Trophoblast cell (in vitro differentiated cells and primary cell): ENCODE measurements at regions not wholly inside any gene's neighbourhood (a gene's known extent, or its start where the extent isn't known, plus 50 kb on each side); places are given as distances from the start of the nearest gene placed in this dataset.

Experiments used
- DNase-seq, 2 donors: peaks; one replicate each; pipeline ENCODE4 v3.0.0-alpha.2; 2016
- H2AFZ ChIP-seq: 2 replicates; pipeline ENCODE4 v1.6.1; 2013; ENCODE audit warnings: low read length, moderate library complexity, mild to moderate bottlenecking; ENCODE audit not compliant: insufficient read depth, poor library complexity
- H2AK5ac ChIP-seq: 2 replicates; pipeline ENCODE4 v1.6.1; 2013; ENCODE audit warnings: mild to moderate bottlenecking, low read length
- H2BK120ac ChIP-seq: 2 replicates; pipeline ENCODE4 v1.6.1; 2013; ENCODE audit warnings: low read length, mild to moderate bottlenecking, moderate library complexity; ENCODE audit not compliant: insufficient read depth, poor library complexity
- H2BK12ac ChIP-seq: 2 replicates; pipeline ENCODE4 v1.6.1; 2013; ENCODE audit warnings: mild to moderate bottlenecking, low read length, moderate library complexity
- H2BK5ac ChIP-seq: 2 replicates; pipeline ENCODE4 v1.6.1; 2013; ENCODE audit warnings: low read length, low read depth, moderate library complexity, mild to moderate bottlenecking; ENCODE audit not compliant: poor library complexity
- H3K14ac ChIP-seq: 2 replicates; pipeline ENCODE4 v1.6.1; 2013; ENCODE audit warnings: mild to moderate bottlenecking, low read length
- H3K18ac ChIP-seq: 2 replicates; pipeline ENCODE4 v1.6.1; 2013; ENCODE audit warnings: mild to moderate bottlenecking, low read length
- H3K23ac ChIP-seq: 2 replicates; pipeline ENCODE4 v1.6.1; 2013; ENCODE audit warnings: low read length
- H3K27ac ChIP-seq: 2 replicates; pipeline ENCODE4 v1.5.1; 2013; ENCODE audit warnings: low read depth, mild to moderate bottlenecking, inconsistent platforms, low read length, moderate library complexity
- H3K27me3 ChIP-seq: 2 replicates; pipeline ENCODE4 v1.6.1; 2013; ENCODE audit warnings: inconsistent platforms, mild to moderate bottlenecking, low read length, moderate library complexity; ENCODE audit not compliant: insufficient read depth
- H3K36me3 ChIP-seq, 2 experiments: 1 replicate in 1 of 2; 2 replicates in 1 of 2; pipeline ENCODE4 v1.6.1; 2013; ENCODE audit warnings: low read length in 2 of 2, mild to moderate bottlenecking in 2 of 2, moderate library complexity in 1 of 2; ENCODE audit not compliant: insufficient read depth in 2 of 2, control insufficient read depth in 1 of 2
- H3K4ac ChIP-seq: 2 replicates; pipeline ENCODE4 v1.6.1; 2013; ENCODE audit warnings: low read depth, mild to moderate bottlenecking, low read length, moderate library complexity
- H3K4me1 ChIP-seq, 2 experiments: 1 replicate in 1 of 2; 2 replicates in 1 of 2; pipeline ENCODE4 v1.6.1; 2013; ENCODE audit warnings: low read length in 2 of 2, mild to moderate bottlenecking in 2 of 2, moderate library complexity in 1 of 2; ENCODE audit not compliant: insufficient read depth in 2 of 2, control insufficient read depth in 1 of 2
- H3K4me2 ChIP-seq: 2 replicates; pipeline ENCODE4 v1.6.1; 2013; ENCODE audit warnings: inconsistent platforms, mild to moderate bottlenecking, low read length, moderate library complexity
- H3K4me3 ChIP-seq: 2 replicates; pipeline ENCODE4 v1.5.1; 2013; ENCODE audit warnings: mild to moderate bottlenecking, low read depth, low read length, inconsistent platforms
- H3K79me1 ChIP-seq: one replicate; pipeline ENCODE4 v1.6.1; 2013; ENCODE audit warnings: low read length
- H3K79me2 ChIP-seq: 2 replicates; pipeline ENCODE4 v1.6.1; 2013; ENCODE audit warnings: low read length, mild to moderate bottlenecking; ENCODE audit not compliant: control insufficient read depth, insufficient read depth, poor library complexity
- H3K9ac ChIP-seq: 2 replicates; pipeline ENCODE4 v1.6.1; 2013; ENCODE audit warnings: mild to moderate bottlenecking, low read length
- H3K9me3 ChIP-seq: 2 replicates; pipeline ENCODE4 v1.6.1; 2013; ENCODE audit warnings: low read depth, mild to moderate bottlenecking, control low read depth, inconsistent platforms, low read length; ENCODE audit not compliant: insufficient read depth
- H4K12ac ChIP-seq: 2 replicates; pipeline ENCODE4 v1.6.1; 2013; ENCODE audit warnings: low read depth, mild to moderate bottlenecking, low read length, moderate library complexity
- H4K8ac ChIP-seq: 2 replicates; pipeline ENCODE4 v1.6.1; 2013; ENCODE audit warnings: low read depth, mild to moderate bottlenecking, low read length, moderate library complexity
- H4K91ac ChIP-seq: one replicate; pipeline ENCODE4 v1.6.1; 2013; ENCODE audit warnings: low read depth, mild to moderate bottlenecking, low read length, moderate library complexity
- WGBS: extraction: QIAGEN DNeasy Blood & Tissue Kit; methylation state at CpG from one replicate; pipeline ENCODE4 v1.1.7; 2013; ENCODE audit warnings: missing lambda C conversion rate; ENCODE audit not compliant: insufficient read length, insufficient coverage; ENCODE audit errors: extremely low coverage; 5-methylcytosine and 5-hydroxymethylcytosine counted together

GRCh38 chr5:158013303-158013702 is 154.4 kb upstream of the CLINT1 start:
- Histone ChIP-seq H3K4me2 (no peak overlapping the region), H3K14ac (no peak overlapping the region), H3K27ac (no peak overlapping the region), H3K36me3 (no peaks in the 10 kb centered on the region), H4K12ac (no peak overlapping the region), H3K9ac (no peak overlapping the region), H2AFZ (no peak overlapping the region), H3K9me3 (no peaks in the 10 kb centered on the region), H2BK12ac (no peak overlapping the region), H2BK120ac (no peak overlapping the region), H3K4ac (no peak overlapping the region), H4K8ac (no peak overlapping the region), H3K23ac (no peak overlapping the region), H2BK5ac (no peak overlapping the region), H3K18ac (no peak overlapping the region), H3K27me3 (no peaks in the 10 kb centered on the region), H4K91ac (no peak overlapping the region), H3K79me2 (no peaks in the 10 kb centered on the region), H3K4me1 (no peaks in the 10 kb centered on the region), H2AK5ac (no peak overlapping the region), H3K79me1 (no peaks in the 10 kb centered on the region), H3K4me3 (no peak overlapping the region)
- no peak for DNase-seq
- WGBS, result no CpG with 5 or more reads among the region's 4 CpGs

DNA sequence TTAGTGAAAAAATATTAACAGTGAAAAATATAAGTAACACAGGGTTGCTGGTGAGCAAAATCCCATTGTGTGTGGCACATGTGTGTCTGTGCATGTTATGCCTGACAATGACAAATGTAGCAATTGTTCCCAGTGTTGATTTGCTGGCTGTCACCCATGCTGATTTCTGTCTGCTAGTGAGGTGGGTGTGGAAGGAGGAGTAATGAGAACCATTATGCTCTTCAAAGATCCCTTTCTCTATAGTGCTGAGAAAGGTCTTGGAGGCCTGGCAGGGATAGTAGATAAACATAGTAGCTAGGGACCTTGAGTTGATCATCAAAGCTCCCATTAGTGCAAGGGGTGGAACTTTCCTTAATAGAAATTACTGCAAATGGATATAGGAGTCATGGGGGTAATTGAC is 152.5 kb upstream of the CLINT1 start:
- Histone ChIP-seq H3K9ac (no peak overlapping the region), H3K79me1 (no peaks in the 10 kb centered on the region)

DNA sequence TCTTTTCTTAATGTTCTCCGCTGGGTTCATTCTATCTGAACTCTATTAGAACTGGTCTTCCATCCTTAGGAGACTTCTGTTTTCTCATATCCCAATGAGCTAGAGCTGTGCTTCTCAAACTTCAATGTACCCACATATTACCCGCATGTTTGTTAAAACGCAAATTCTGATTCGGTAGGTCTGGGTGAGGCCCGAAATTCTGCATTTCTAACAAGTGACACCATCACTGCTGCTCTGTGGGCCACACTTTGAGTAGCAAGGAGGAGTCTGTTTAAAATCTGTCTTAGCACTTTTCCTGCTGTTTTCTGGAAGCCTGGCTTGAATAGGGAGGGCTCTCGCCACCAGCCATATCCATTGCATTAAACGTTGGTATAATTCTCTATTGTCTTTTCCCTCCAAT is 151.9 kb upstream of the CLINT1 start:
- Histone ChIP-seq H2BK5ac (no peak overlapping the region), H3K27ac (no peak overlapping the region), H3K18ac (no peak overlapping the region), H2BK12ac (no peak overlapping the region), H3K4ac (no peak overlapping the region), H3K4me3 (no peak overlapping the region), H2BK120ac (no peak overlapping the region), H3K23ac (no peak overlapping the region), H3K36me3 (no peaks in the 10 kb centered on the region), H3K27me3 (no peaks in the 10 kb centered on the region), H3K9me3 (no peaks in the 10 kb centered on the region), H3K79me2 (no peaks in the 10 kb centered on the region), H3K4me2 (no peak overlapping the region), H3K79me1 (no peaks in the 10 kb centered on the region), H2AFZ (no peak overlapping the region), H3K4me1 (no peaks in the 10 kb centered on the region), H3K14ac (no peak overlapping the region), H4K8ac (no peak overlapping the region), H2AK5ac (no peak overlapping the region), H4K12ac (no peak overlapping the region), H3K9ac (no peak overlapping the region), H4K91ac (no peak overlapping the region)
- peak; percentile 77 to 95 for DNase-seq
- WGBS, result no CpG with 5 or more reads among the region's 7 CpGs

More for the DNA sequence above, 152.5 kb upstream of the CLINT1 start:
- Histone ChIP-seq H3K18ac (no peak overlapping the region), H3K23ac (no peak overlapping the region), H2BK5ac (no peak overlapping the region), H2BK120ac (no peak overlapping the region), H3K4me2 (no peak overlapping the region), H3K27ac (no peak overlapping the region), H2AFZ (no peak overlapping the region), H4K12ac (no peak overlapping the region), H3K9me3 (no peaks in the 10 kb centered on the region), H3K4me1 (no peaks in the 10 kb centered on the region), H4K8ac (no peak overlapping the region), H2AK5ac (no peak overlapping the region), H3K4ac (no peak overlapping the region), H4K91ac (no peak overlapping the region), H3K4me3 (no peak overlapping the region), H3K27me3 (no peaks in the 10 kb centered on the region), H3K36me3 (no peaks in the 10 kb centered on the region), H3K79me2 (no peaks in the 10 kb centered on the region), H3K14ac (no peak overlapping the region), H2BK12ac (no peak overlapping the region)
- no peak for DNase-seq

- Histone ChIP-seq H3K4me3 (no peak overlapping the region), H3K18ac (no peak overlapping the region), H3K14ac (no peak overlapping the region), H3K27me3 (no peaks in the 10 kb centered on the region), H3K27ac (no peak overlapping the region), H3K9me3 (no peaks in the 10 kb centered on the region), H2BK5ac (no peak overlapping the region), H3K36me3 (no peaks in the 10 kb centered on the region), H3K9ac (no peak overlapping the region), H4K8ac (no peak overlapping the region), H3K4me2 (no peak overlapping the region), H2BK12ac (no peak overlapping the region), H2AK5ac (no peak overlapping the region), H3K23ac (no peak overlapping the region), H2BK120ac (no peak overlapping the region), H3K4me1 (no peaks in the 10 kb centered on the region), H3K4ac (no peak overlapping the region), H4K12ac (no peak overlapping the region), H2AFZ (no peak overlapping the region), H3K79me1 (no peaks in the 10 kb centered on the region), H4K91ac (no peak overlapping the region), H3K79me2 (no peaks in the 10 kb centered on the region)
- DNase-seq, result no peak
- WGBS, result no CpG with 5 or more reads among the region's 3 CpGs
Measured at GRCh38 chr5:158007336-158007735, 148.4 kb upstream of the CLINT1 start.
